Spleen (tissue), 7 donors: ENCODE measurements at regions not wholly inside any gene's neighbourhood (a gene's known extent, or its start where the extent isn't known, plus 50 kb on each side); places are given as distances from the start of the nearest gene placed in this dataset.

Experiments
- CTCF ChIP-seq, 11 experiments: fragments of 200-600 bp in 7 of 11; fragments of 450-650 bp in 4 of 11; sonication (generic) in 4 of 11; IDR thresholded peaks in 8 of 11; conservative IDR thresholded peaks in 3 of 11; 1 replicate in 7 of 11; 2 replicates in 4 of 11; pipeline versions ENCODE4 v1.4.0 to v1.8.0; 2016 to 2021; ENCODE audit warnings: antibody characterized with exemption in 11 of 11, inconsistent platforms in 4 of 11, mild to moderate bottlenecking in 1 of 11
- POLR2A ChIP-seq, 3 donors: fragments of 450-650 bp; IDR thresholded peaks; one replicate each; pipeline ENCODE4 v1.5.1; 2017; ENCODE audit warnings: antibody characterized with exemption in 3 of 3, mild to moderate bottlenecking in 1 of 3
- POLR2AphosphoS5 ChIP-seq, 3 donors: sonication (generic); formaldehyde crosslinking; IDR thresholded peaks; one replicate each; pipeline ENCODE4 v1.5.1; 2017; ENCODE audit warnings: antibody characterized with exemption in 3 of 3
- donor health status: DM: no; HTN: no; CAD: no; lungs with moderate emphysema.
- donor health status: DM: no; HTN: no; CAD: no.
- donor health status: DM: no; HTN: no; CAD: no.

- TF ChIP-seq CTCF (IDR thresholded peaks at IDR 0.05 in 8 of 11, conservative IDR thresholded peaks at IDR 0.05 in 3 of 11) = no peak
- TF ChIP-seq POLR2A (IDR thresholded peaks at IDR 0.05) = no peak
- no peak for TF ChIP-seq POLR2AphosphoS5 (IDR thresholded peaks at IDR 0.05)
These were observed 120.6 kb downstream of the NUF2 start for GRCh38 chr1:163442231-163442879.
